K562 (cell line): ENCODE measurements at regions not wholly inside any gene's neighbourhood (a gene's known extent, or its start where the extent isn't known, plus 50 kb on each side); places are given as distances from the start of the nearest gene placed in this dataset.

Experiments
- ATAC-seq: fragments of 200-7000 bp; cut with Tn5 transposase; 3 replicates; pipeline ENCODE4 v1.9.1; 2020; ENCODE audit warnings: moderate library complexity
- BruUV-seq: library from RNA; stranded (reverse); fragments of 400-500 nt; replicated peaks from 2 replicates; lab custom pipeline; 2021; lab: Mats Ljungman, UMichigan
- CTCF ChIA-PET: fragments of 300-600 bp; formaldehyde crosslinking; extraction: SDS; loops from one replicate; lab custom pipeline; 2021; ENCODE audit warnings: low intra/inter-chr PET ratio; lab: Yijun Ruan, JAX
- POLR2A ChIA-PET: fragments of 300-600, 350-650 bp; sonication (Branson Sonifier 250); formaldehyde crosslinking; extraction: SDS; loops from one replicate; lab custom pipeline; 2021; ENCODE audit warnings: antibody characterized with exemption, inconsistent platforms; lab: Yijun Ruan, JAX
- DNase-seq, 4 experiments: peaks; one replicate each; pipeline versions ENCODE4 v3.0.0 to v3.0.0-alpha.2; 2011 to 2018; ENCODE audit warnings: low spot score in 3 of 4, mixed read lengths in 3 of 4; ENCODE audit errors: extremely low read depth in 1 of 4
- FAIRE-seq: peaks from 2 replicates; lab custom pipeline; 2011; peaks lifted over from hg19 to GRCh38; lab: Jason Lieb, UNC
- H2AFZ ChIP-seq: 2 replicates; pipeline ENCODE4 v1.6.0; 2011; ENCODE audit warnings: low read depth, low read length, control low read depth, inconsistent platforms
- H3K27ac ChIP-seq: fragments of 200-600 bp; 3 replicates; pipeline ENCODE4 v1.8.0; 2011; ENCODE audit warnings: low read depth, mild to moderate bottlenecking, control low read depth, inconsistent platforms, low read length, moderate library complexity, mixed read lengths; ENCODE audit errors: extremely low read depth
- H3K27me3 ChIP-seq, 2 experiments: fragments of 300-600 bp in 1 of 2; 2 replicates in 1 of 2; 3 replicates in 1 of 2; pipeline versions ENCODE4 v1.6.0 to v1.8.0; 2011; ENCODE audit warnings: inconsistent platforms in 2 of 2, low read length in 2 of 2, mild to moderate bottlenecking in 1 of 2, mixed read lengths in 1 of 2, moderate library complexity in 1 of 2; ENCODE audit not compliant: control insufficient read depth in 2 of 2, insufficient read depth in 2 of 2
- H3K36me3 ChIP-seq: fragments of 300-600 bp; 3 replicates; pipeline ENCODE4 v1.8.0; 2011; ENCODE audit warnings: mild to moderate bottlenecking, low read length, inconsistent platforms; ENCODE audit not compliant: control insufficient read depth, insufficient read depth
- H3K4me1 ChIP-seq, 2 experiments: fragments of 200-600 bp in 1 of 2; replicated peaks in 1 of 2; 2 replicates in 1 of 2; 3 replicates in 1 of 2; pipeline versions ENCODE4 v1.5.1 to v1.8.0; 2011; ENCODE audit warnings: inconsistent platforms in 2 of 2, low read length in 2 of 2, mild to moderate bottlenecking in 1 of 2, mixed read lengths in 1 of 2, moderate library complexity in 1 of 2; ENCODE audit not compliant: control insufficient read depth in 2 of 2, insufficient read depth in 2 of 2
- H3K4me2 ChIP-seq: 2 replicates; pipeline ENCODE4 v1.6.1; 2011; ENCODE audit warnings: low read length, control low read depth, inconsistent platforms, mixed read lengths; ENCODE audit not compliant: insufficient read depth
- H3K4me3 ChIP-seq: fragments of 200-600 bp; sonication (generic), shearing (Covaris generic); 2 replicates; pipeline ENCODE4 v1.5.1; 2016; ENCODE audit warnings: control low read depth, inconsistent platforms
- H3K79me2 ChIP-seq: fragments of 200-600 bp; 3 replicates; pipeline ENCODE4 v1.8.0; 2011; ENCODE audit warnings: low read length, inconsistent platforms; ENCODE audit not compliant: control insufficient read depth, insufficient read depth
- H3K9ac ChIP-seq, 2 experiments: 2 replicates each; pipeline versions ENCODE4 v1.6.0 to v1.6.1; 2011; ENCODE audit warnings: low read depth in 2 of 2, low read length in 2 of 2, control low read depth in 1 of 2, inconsistent platforms in 1 of 2, mild to moderate bottlenecking in 1 of 2, mixed read lengths in 1 of 2; ENCODE audit not compliant: insufficient read depth in 1 of 2
- H3K9me1 ChIP-seq: one replicate; pipeline ENCODE4 v1.6.0; 2011; ENCODE audit warnings: inconsistent platforms, mild to moderate bottlenecking, low read length, moderate library complexity; ENCODE audit not compliant: control insufficient read depth, insufficient read depth
- H3K9me3 ChIP-seq: replicated peaks from 2 replicates; pipeline ENCODE4 v1.5.1; 2011; ENCODE audit warnings: low read depth, low read length, inconsistent platforms; ENCODE audit not compliant: control insufficient read depth, insufficient read depth
- H4K20me1 ChIP-seq: replicated peaks from 2 replicates; pipeline ENCODE4 v1.6.1; 2011; ENCODE audit warnings: low read length, inconsistent platforms, mixed read lengths; ENCODE audit not compliant: control insufficient read depth, insufficient read depth
- CBFA2T3 ChIP-seq: fragments of 450-650 bp; IDR thresholded peaks from 2 replicates; pipeline ENCODE4 v1.6.1; 2017
- CSDE1 ChIP-seq, 2 experiments: fragments of 450-650 bp; IDR thresholded peaks; 2 replicates each; pipeline ENCODE4 v1.6.1; 2016; ENCODE audit warnings: mild to moderate bottlenecking in 1 of 2
- MBD1 ChIP-seq: fragments of 250-450 bp; sonication (Bioruptor Pico); IDR thresholded peaks from 2 replicates; pipeline ENCODE4 v1.8.0; 2022; ENCODE audit warnings: inconsistent platforms
- MITF ChIP-seq: IDR thresholded peaks from 2 replicates; pipeline ENCODE4 v1.6.1; 2014; ENCODE audit warnings: antibody characterized with exemption
- NKRF ChIP-seq: fragments of 450-650 bp; IDR thresholded peaks from 2 replicates; pipeline ENCODE4 v1.6.1; 2016; ENCODE audit warnings: borderline replicate concordance
- SOX6 ChIP-seq: fragments of 450-650 bp; IDR thresholded peaks from 2 replicates; pipeline ENCODE4 v1.6.1; 2014; ENCODE audit warnings: mild to moderate bottlenecking
- ZNF165 ChIP-seq: fragments of 250-450 bp; sonication (Bioruptor Pico); IDR thresholded peaks from 2 replicates; pipeline ENCODE4 v1.4.0; 2020; ENCODE audit warnings: borderline replicate concordance
- ZNF518B ChIP-seq: fragments of 250-450 bp; sonication (Bioruptor Pico); IDR thresholded peaks from 2 replicates; pipeline ENCODE4 v1.5.0; 2021; ENCODE audit warnings: mild to moderate bottlenecking, moderate library complexity
- WGBS: fragments of 100-300 bp; shearing (Covaris generic); methylation state at CpG from one replicate; pipeline ENCODE4 v1.1.6; 2016; ENCODE audit warnings: low coverage, mixed read lengths; ENCODE audit not compliant: insufficient coverage; ENCODE audit errors: missing lambda C conversion rate; 5-methylcytosine and 5-hydroxymethylcytosine counted together
- in situ Hi-C: fragments of 300-500 bp; cut with MboI; formaldehyde crosslinking; loops from 4 replicates; pipeline ENCODE4 v1.15.0; 2018; ENCODE audit warnings: inconsistent platforms, mixed read lengths
- intact Hi-C: fragments of 100-400 bp; cut with micrococcal nuclease; formaldehyde crosslinking; loops from 2 replicates; pipeline ENCODE4 v1.14.2; 2022
- TF ChIP-seq, protein P1 (sequence below): fragments of 450-650 bp; IDR thresholded peaks from 2 replicates; pipeline ENCODE4 v1.6.1; 2016; ENCODE audit warnings: mild to moderate bottlenecking

DNA sequence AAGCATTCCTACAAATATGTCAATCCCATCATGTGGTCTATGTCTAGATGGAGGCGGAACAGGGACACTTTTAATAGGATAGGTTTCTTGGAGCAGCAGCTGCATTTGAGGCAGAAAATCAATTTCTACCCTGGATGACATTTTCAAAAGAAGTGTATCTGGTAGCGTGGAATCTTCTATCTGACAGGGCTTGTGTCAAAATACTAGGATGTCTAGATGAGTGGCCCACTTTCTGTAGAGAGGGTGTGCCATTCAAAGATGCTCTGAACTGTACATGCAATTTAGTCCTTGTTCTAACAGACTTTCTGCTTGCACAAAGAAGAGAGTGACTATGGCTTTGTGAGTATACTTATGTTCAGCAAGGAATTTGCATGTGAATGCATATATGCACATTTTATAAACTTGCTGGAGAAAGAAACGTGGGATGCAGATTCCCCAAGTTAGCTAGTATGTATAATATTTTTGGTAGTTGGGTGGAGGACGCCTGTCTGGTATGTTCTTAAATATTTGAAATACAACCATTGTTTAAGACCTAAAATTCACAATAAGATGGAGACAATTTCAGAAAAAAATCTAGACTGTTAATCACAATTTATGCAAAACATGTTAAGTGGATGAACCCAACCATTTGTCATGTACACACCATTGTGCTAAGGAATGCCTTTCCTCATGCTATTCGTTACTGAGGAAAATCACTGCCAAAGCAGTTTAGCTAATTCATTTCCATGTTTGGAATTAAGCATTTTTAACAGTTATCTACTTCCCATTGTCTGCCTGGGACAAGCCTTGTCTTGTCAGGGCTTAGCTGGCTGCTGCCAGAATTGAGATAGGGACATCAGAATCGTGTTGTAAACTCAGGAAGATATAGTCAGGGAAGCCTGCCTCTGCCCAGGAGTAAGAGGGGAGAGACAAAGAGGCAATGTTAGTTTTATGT lies 129.1 kb upstream of the MEF2C start:
- CTCF ChIA-PET, result no interaction called here
- no peak for ATAC-seq
- H3K36me3 ChIP-seq, result no peaks in the 10 kb centered on the region
- intact Hi-C loops, result no loop called here
- DNase-seq, result no peak
- H4K20me1 ChIP-seq, result no peaks in the 10 kb centered on the region
- no peak overlapping the region for H3K27ac ChIP-seq
- H3K9me1 ChIP-seq, result no peaks in the 10 kb centered on the region
- BruUV-seq, result no TSS peak
- WGBS, result 23% methylated on average over 6 of the region's 6 CpGs
- POLR2A ChIA-PET, result no interaction called here
- no peak overlapping the region for H3K4me2 ChIP-seq
- no peak overlapping the region for H3K9ac ChIP-seq
- H3K4me3 ChIP-seq, result no peak overlapping the region
- in situ Hi-C loops, result no loop called here
- H3K27me3 ChIP-seq, result no peaks in the 10 kb centered on the region
- H3K79me2 ChIP-seq, result no peaks in the 10 kb centered on the region
- no peaks in the 10 kb centered on the region for H3K9me3 ChIP-seq
- peak; percentile 48 for FAIRE-seq
- H2AFZ ChIP-seq, result 0 out of 2 replicates have a peak overlapping the region, but pooled peaks have one; percentile 18
- H3K4me1 ChIP-seq, result peaks cover 0 to 4% of the 10 kb centered on the region in 2 experiments; a peak in 1 of 5 replicates
- no peak for TF ChIP-seq MBD1 (CRISPR knock-in tag)
- no peak for TF ChIP-seq NKRF
- TF ChIP-seq ZNF165 (CRISPR knock-in tag), result no peak
- peak; percentile 34; the same call in 1 of the 2 replicates for TF ChIP-seq CBFA2T3
- no peak for TF ChIP-seq ZNF518B (CRISPR knock-in tag)
- TF ChIP-seq MITF, result no peak
- TF ChIP-seq, protein P1, sequence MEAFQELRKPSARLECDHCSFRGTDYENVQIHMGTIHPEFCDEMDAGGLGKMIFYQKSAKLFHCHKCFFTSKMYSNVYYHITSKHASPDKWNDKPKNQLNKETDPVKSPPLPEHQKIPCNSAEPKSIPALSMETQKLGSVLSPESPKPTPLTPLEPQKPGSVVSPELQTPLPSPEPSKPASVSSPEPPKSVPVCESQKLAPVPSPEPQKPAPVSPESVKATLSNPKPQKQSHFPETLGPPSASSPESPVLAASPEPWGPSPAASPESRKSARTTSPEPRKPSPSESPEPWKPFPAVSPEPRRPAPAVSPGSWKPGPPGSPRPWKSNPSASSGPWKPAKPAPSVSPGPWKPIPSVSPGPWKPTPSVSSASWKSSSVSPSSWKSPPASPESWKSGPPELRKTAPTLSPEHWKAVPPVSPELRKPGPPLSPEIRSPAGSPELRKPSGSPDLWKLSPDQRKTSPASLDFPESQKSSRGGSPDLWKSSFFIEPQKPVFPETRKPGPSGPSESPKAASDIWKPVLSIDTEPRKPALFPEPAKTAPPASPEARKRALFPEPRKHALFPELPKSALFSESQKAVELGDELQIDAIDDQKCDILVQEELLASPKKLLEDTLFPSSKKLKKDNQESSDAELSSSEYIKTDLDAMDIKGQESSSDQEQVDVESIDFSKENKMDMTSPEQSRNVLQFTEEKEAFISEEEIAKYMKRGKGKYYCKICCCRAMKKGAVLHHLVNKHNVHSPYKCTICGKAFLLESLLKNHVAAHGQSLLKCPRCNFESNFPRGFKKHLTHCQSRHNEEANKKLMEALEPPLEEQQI, result no peak
- TF ChIP-seq CSDE1 (IDR thresholded peaks at IDR 0.05), result no peak
- peak; percentile 29; the same call in 1 of the 2 replicates for TF ChIP-seq SOX6
